ENCODE measurements at regions not wholly inside any gene's neighbourhood (a gene's known extent, or its start where the extent isn't known, plus 50 kb on each side); places are given as distances from the start of the nearest gene placed in this dataset.

- TF ChIP-seq PRDM15 (CRISPR knock-in tag; IDR thresholded peaks at IDR 0.05) (no peak), IKZF1 (conservative IDR thresholded peaks at IDR 0.05) (no peak), GATAD2B (conservative IDR thresholded peaks at IDR 0.05; ENCODE audit: low read depth) (no peak), ZSCAN29 (IDR thresholded peaks at IDR 0.05) (no peak), YBX1 (IDR thresholded peaks at IDR 0.05) (no peak)
Observed at GRCh38 chr14:89041257-89041582, 216.8 kb downstream of the TTC8 start (continued).

- RAD21 ChIA-PET (ENCODE audit: unreplicated experiment), result interaction anchor here (0.7 kb wide), 1 partner anchor 124 kb away, joined by 3 read pairs; no protein-coding TSS in a partner anchor
- no TSS peak for BruUV-seq (replicated peaks)
- Histone ChIP-seq H4K20me1 (ENCODE audit: control insufficient read depth, insufficient read depth) (no peaks in the 10 kb centered on the region), H3K4me3 (no peak overlapping the region), H3K9me3 (replicated peaks; ENCODE audit: control insufficient read depth, insufficient read depth, low read length) (0 out of 3 replicates have a peak, but pooled peaks cover 1% of the 10 kb centered on the region), H3K36me3 (ENCODE audit: control insufficient read depth in 2 of 2, insufficient read depth in 2 of 2, low read length in 1 of 2) (no peaks in the 10 kb centered on the region), H3K9ac (ENCODE audit: control insufficient read depth, insufficient read depth, low read length) (no peak overlapping the region), H2AFZ (ENCODE audit: control insufficient read depth, low read depth, low read length) (no peak overlapping the region), H3K27ac (ENCODE audit: control insufficient read depth, insufficient read depth) (no peak overlapping the region), H3K27me3 (replicated peaks in 1 of 2; ENCODE audit: control insufficient read depth in 2 of 2, insufficient read depth in 2 of 2, low read length in 1 of 2) (no peaks in the 10 kb centered on the region), H3K79me2 (ENCODE audit: control insufficient read depth, insufficient read depth, low read length) (no peaks in the 10 kb centered on the region), H3K4me1 (ENCODE audit: control insufficient read depth, insufficient read depth, low read length) (peaks cover 6% of the 10 kb centered on the region), H3K4me2 (ENCODE audit: control insufficient read depth, insufficient read depth) (no peak overlapping the region)
- 100% methylated on average over 1 of the region's 1 CpG for WGBS (ENCODE audit: insufficient coverage, insufficient replicate concordance, low lambda C conversion rate, missing lambda C conversion rate)
- TF ChIP-seq TCF3 (IDR thresholded peaks at IDR 0.05; ENCODE audit: borderline replicate concordance, insufficient read depth, low read depth, low read length) (no peak), NR2C1 (IDR thresholded peaks at IDR 0.05) (peak; percentile 59; the same call in 1 of the 2 replicates), GABPA (IDR thresholded peaks at IDR 0.05; ENCODE audit: low read depth) (peak; percentile 59; the same call in 1 of the 2 replicates)
- DNase-seq (ENCODE audit: low read depth, low spot score) (no peak), FAIRE-seq (no peak), ATAC-seq (no peak)
- intact Hi-C loops (cut with micrococcal nuclease; ENCODE audit: unreplicated experiment), result no loop called here
- in situ Hi-C loops (cut with MboI), result loop anchor here (5.0 to 25.0 kb wide), 3 partner anchors 395 to 870 kb away; no protein-coding TSS in a partner anchor
- POLR2A ChIA-PET, result interaction anchor here (0.7 kb wide), 1 partner anchor 18 kb away, joined by 3 read pairs; no protein-coding TSS in a partner anchor
- CTCF ChIA-PET, result interaction anchor here (1.2 to 2.3 kb wide), 9 partner anchors 15 to 873 kb away, joined by 3 to 12 read pairs (median 5); no protein-coding TSS in a partner anchor
- SMC1A ChIA-PET (ENCODE audit: uncharacterized antibody, unreplicated experiment), result interaction anchor here (0.7 to 2.2 kb wide), 8 partner anchors 39 to 894 kb away, joined by 3 to 11 read pairs (median 4); no protein-coding TSS in a partner anchor
Observed at GRCh38 chr14:89042021-89042420, 217.6 kb downstream of the TTC8 start.
